ENCODE measurements at regions not wholly inside any gene's neighbourhood (a gene's known extent, or its start where the extent isn't known, plus 50 kb on each side); places are given as distances from the start of the nearest gene placed in this dataset.

DNA sequence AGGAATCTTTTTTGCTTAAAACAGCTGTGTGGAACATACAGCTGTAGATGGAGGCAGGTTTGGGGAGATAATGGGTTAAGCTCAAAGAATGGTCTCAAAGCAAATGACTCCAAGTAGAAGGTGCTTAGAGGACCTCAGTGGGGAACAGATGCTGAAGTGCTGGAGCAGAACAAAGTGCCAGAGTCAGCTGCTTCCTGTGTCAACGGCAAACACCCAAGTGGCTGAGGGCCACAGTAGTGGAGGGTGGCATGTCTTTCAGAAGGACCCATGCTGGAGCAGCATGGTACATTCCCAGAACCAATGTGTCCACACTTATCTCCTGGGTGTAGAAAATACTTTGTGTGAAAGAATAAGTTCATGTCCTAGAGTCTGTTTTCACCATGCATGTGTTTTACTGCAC is 197.5 kb downstream of the CCNG2 start:
- CTCF ChIA-PET, result no interaction called here
- BruUV-seq (replicated peaks), result no TSS peak
- Histone ChIP-seq H3K27ac (ENCODE audit: low read length) (no peak overlapping the region), H3K27me3 (ENCODE audit: control insufficient read depth, insufficient read depth, low read length) (no peaks in the 10 kb centered on the region), H3K9me3 (ENCODE audit: control insufficient read depth, insufficient read depth, low read depth, low read length) (no peaks in the 10 kb centered on the region), H3K36me3 (ENCODE audit: control insufficient read depth, insufficient read depth, low read length) (no peaks in the 10 kb centered on the region), H3K4me3 (ENCODE audit: low read depth in 2 of 2, low read length in 2 of 2) (no peak overlapping the region), H3K4me1 (ENCODE audit: control insufficient read depth, insufficient read depth, low read length) (no peaks in the 10 kb centered on the region)
- ATAC-seq, result no peak
- TF ChIP-seq POLR2AphosphoS5 (IDR thresholded peaks at IDR 0.05; ENCODE audit: low read depth, low read length) (no peak), REST (IDR thresholded peaks at IDR 0.05; ENCODE audit: insufficient read depth in 1 of 2, low read depth in 2 of 2, low read length in 1 of 2) (no peak), SIN3A (IDR thresholded peaks at IDR 0.05; ENCODE audit: borderline replicate concordance, insufficient read depth, low read depth, low read length) (no peak), TCF7L2 (IDR thresholded peaks at IDR 0.05; ENCODE audit: low read depth, low read length) (no peak)
- TF ChIP-seq, protein P1, sequence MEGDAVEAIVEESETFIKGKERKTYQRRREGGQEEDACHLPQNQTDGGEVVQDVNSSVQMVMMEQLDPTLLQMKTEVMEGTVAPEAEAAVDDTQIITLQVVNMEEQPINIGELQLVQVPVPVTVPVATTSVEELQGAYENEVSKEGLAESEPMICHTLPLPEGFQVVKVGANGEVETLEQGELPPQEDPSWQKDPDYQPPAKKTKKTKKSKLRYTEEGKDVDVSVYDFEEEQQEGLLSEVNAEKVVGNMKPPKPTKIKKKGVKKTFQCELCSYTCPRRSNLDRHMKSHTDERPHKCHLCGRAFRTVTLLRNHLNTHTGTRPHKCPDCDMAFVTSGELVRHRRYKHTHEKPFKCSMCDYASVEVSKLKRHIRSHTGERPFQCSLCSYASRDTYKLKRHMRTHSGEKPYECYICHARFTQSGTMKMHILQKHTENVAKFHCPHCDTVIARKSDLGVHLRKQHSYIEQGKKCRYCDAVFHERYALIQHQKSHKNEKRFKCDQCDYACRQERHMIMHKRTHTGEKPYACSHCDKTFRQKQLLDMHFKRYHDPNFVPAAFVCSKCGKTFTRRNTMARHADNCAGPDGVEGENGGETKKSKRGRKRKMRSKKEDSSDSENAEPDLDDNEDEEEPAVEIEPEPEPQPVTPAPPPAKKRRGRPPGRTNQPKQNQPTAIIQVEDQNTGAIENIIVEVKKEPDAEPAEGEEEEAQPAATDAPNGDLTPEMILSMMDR (IDR thresholded peaks at IDR 0.05), result no peak
- in situ Hi-C loops (cut with HindIII; ENCODE audit: low pct_unique_long_range_greater_than_20kb, low sequenced_read_pairs), result no loop called here
- POLR2A ChIA-PET, result no interaction called here
- intact Hi-C loops (cut with micrococcal nuclease; ENCODE audit: unreplicated experiment), result no loop called here
- DNase-seq (ENCODE audit: low read depth, low spot score), result no peak

DNA sequence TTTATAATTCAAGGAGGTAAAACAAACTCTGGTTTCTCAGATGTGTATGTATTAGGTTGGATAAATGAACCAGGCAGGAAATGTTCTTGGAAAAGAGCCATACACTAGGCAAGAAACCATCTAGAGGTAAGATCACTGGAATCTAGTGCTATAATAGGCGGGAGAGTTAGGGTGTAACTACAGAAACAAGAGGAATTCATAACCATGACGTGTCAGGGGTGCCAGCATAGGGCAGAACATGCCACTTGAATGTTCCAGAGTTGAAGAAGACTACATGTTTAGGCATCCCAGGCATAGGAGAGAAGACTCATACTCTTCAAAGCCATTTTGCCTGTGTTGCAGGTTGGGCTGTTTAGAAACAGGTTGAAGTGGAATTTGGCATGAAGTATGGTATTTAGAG is 198.7 kb downstream of the CCNG2 start:
- in situ Hi-C loops (cut with HindIII; ENCODE audit: low pct_unique_long_range_greater_than_20kb, low sequenced_read_pairs), result no loop called here
- BruUV-seq (replicated peaks), result no TSS peak
- Histone ChIP-seq H3K27ac (ENCODE audit: low read length) (no peak overlapping the region), H3K27me3 (ENCODE audit: control insufficient read depth, insufficient read depth, low read length) (no peaks in the 10 kb centered on the region), H3K9me3 (ENCODE audit: control insufficient read depth, insufficient read depth, low read depth, low read length) (no peaks in the 10 kb centered on the region), H3K4me1 (ENCODE audit: control insufficient read depth, insufficient read depth, low read length) (no peaks in the 10 kb centered on the region), H3K4me3 (ENCODE audit: low read depth in 2 of 2, low read length in 2 of 2) (no peak overlapping the region), H3K36me3 (ENCODE audit: control insufficient read depth, insufficient read depth, low read length) (no peaks in the 10 kb centered on the region)
- DNase-seq (ENCODE audit: low read depth, low spot score) (no peak), ATAC-seq (no peak)
- intact Hi-C loops (cut with micrococcal nuclease; ENCODE audit: unreplicated experiment), result no loop called here
- CTCF ChIA-PET, result no interaction called here
- no peak for TF ChIP-seq SIN3A (IDR thresholded peaks at IDR 0.05; ENCODE audit: borderline replicate concordance, insufficient read depth, low read depth, low read length)
- TF ChIP-seq REST (IDR thresholded peaks at IDR 0.05; ENCODE audit: insufficient read depth in 1 of 2, low read depth in 2 of 2, low read length in 1 of 2), result no peak
- TF ChIP-seq TCF7L2 (IDR thresholded peaks at IDR 0.05; ENCODE audit: low read depth, low read length), result no peak
- TF ChIP-seq POLR2AphosphoS5 (IDR thresholded peaks at IDR 0.05; ENCODE audit: low read depth, low read length), result no peak
- TF ChIP-seq, protein P1 (IDR thresholded peaks at IDR 0.05), result no peak
- POLR2A ChIA-PET, result no interaction called here

All from Panc1 (cell line).